Pancreas (tissue), 10 donors: ENCODE measurements at regions not wholly inside any gene's neighbourhood (a gene's known extent, or its start where the extent isn't known, plus 50 kb on each side); places are given as distances from the start of the nearest gene placed in this dataset.

ENCODE experiments used
- ATAC-seq, 4 donors: fragments of 200-7000 bp; cut with Tn5 transposase; one replicate each; pipeline versions ENCODE4 v1.8.0 to v1.9.1; 2020; ENCODE audit warnings: mild to moderate bottlenecking in 4 of 4, moderate library complexity in 4 of 4
- DNase-seq, 6 donors: peaks; one replicate each; pipeline ENCODE4 v3.0.0-alpha.2; 2020
- FAIRE-seq: peaks from 2 replicates; lab custom pipeline; 2012; peaks lifted over from hg19 to GRCh38; lab: Jason Lieb, UNC
- H3K27ac ChIP-seq, 4 donors: fragments of 200-600 bp; sonication (generic); 1 replicate in 3 of 4; 2 replicates in 1 of 4; pipeline versions ENCODE4 v1.5.0 to v1.8.0; 2020
- H3K27me3 ChIP-seq, 4 donors: fragments of 200-600 bp; one replicate each; pipeline ENCODE4 v1.8.0; 2021
- H3K36me3 ChIP-seq, 3 donors: fragments of 200-600 bp; sonication (generic) in 1 of 3; one replicate each; pipeline versions ENCODE4 v1.5.0 to v1.8.0; 2020 to 2021
- H3K4me1 ChIP-seq, 3 donors: fragments of 200-600 bp; one replicate each; pipeline ENCODE4 v1.8.0; 2021
- H3K4me3 ChIP-seq, 4 donors: fragments of 200-600 bp; sonication (generic) in 2 of 4; one replicate each; pipeline versions ENCODE4 v1.5.0 to v1.8.0; 2020 to 2021
- H3K9me3 ChIP-seq, 4 donors: fragments of 200-600 bp; one replicate each; pipeline ENCODE4 v1.8.0; 2021
- CTCF ChIP-seq, 4 donors: fragments of 200-600 bp; sonication (generic) in 3 of 4; IDR thresholded peaks; one replicate each; pipeline versions ENCODE4 v1.5.0 to v1.8.0; 2021; ENCODE audit warnings: antibody characterized with exemption in 4 of 4
- WGBS, 2 donors: extraction: QIAGEN DNeasy Blood & Tissue Kit; methylation state at CpG; one replicate each; pipeline ENCODE4 v1.1.7; 2013; 5-methylcytosine and 5-hydroxymethylcytosine counted together
- intact Hi-C, 3 donors: fragments of 100-400 bp; cut with DNase I; formaldehyde crosslinking; loops; one replicate each; pipeline versions ENCODE4 v1.11.1 to v1.14.2; 2022
- donor health status: healthy with polysubstance abuse.
- donor health status: DM: no; HTN: no; CAD: no; lungs with moderate emphysema.
- donor health status: DM: no; HTN: no; CAD: no.
- donor health status: control.
- donor health status: control.
- donor health status: Bipolar disorder and iron deficiency.
- donor health status: DM: yes; HTN: yes; CAD: no.
- donor health status: DM: no; HTN: no; CAD: no.
- donor health status: DM: no; HTN: no; CAD: no.
- donor health status: DM: yes; HTN: yes; CAD: no.

DNA sequence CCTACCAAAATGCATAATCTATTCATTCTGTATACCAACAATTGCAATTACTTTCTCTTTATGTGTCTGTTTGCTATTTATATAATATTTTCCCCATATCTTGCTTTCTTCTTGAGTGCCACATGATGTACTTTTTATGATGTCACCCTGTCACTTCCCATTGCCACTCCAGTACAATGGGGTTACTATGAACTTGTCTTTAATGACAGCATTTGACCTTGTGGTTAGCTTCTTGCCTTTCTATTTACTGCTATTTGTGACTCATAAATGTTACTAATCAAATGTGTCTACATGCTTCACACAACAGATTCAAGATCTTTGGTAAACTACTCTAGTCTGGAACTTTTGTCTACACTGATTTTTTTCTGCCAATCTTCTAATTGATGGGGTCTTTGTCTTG lies 486.3 kb downstream of the NR4A2 start:
- H3K9me3 ChIP-seq: no peaks in the 10 kb centered on the region
- H3K36me3 ChIP-seq: no peaks in the 10 kb centered on the region
- no peak for TF ChIP-seq CTCF (IDR thresholded peaks at IDR 0.05)
- no peak for DNase-seq
- no peaks in the 10 kb centered on the region for H3K27me3 ChIP-seq
- no peaks in the 10 kb centered on the region for H3K4me1 ChIP-seq
- no peak overlapping the region for H3K4me3 ChIP-seq
- no peak for ATAC-seq
- H3K27ac ChIP-seq: no peak overlapping the region
- intact Hi-C loops: no loop called here
- no peak for FAIRE-seq

- intact Hi-C loops: no loop called here
- no peak for DNase-seq
- WGBS, 2 donors: 70 to 79% methylated on average over 2 of the region's 2 CpGs
- Histone ChIP-seq H3K4me3 (no peak overlapping the region), H3K9me3 (no peaks in the 10 kb centered on the region), H3K36me3 (no peaks in the 10 kb centered on the region), H3K27me3 (no peaks in the 10 kb centered on the region), H3K4me1 (no peaks in the 10 kb centered on the region), H3K27ac (no peak overlapping the region)
- no peak for TF ChIP-seq CTCF (IDR thresholded peaks at IDR 0.05)
- no peak for FAIRE-seq
- ATAC-seq: no peak
Measured at GRCh38 chr2:155844461-155844860, 488.1 kb downstream of the NR4A2 start.

GRCh38 chr2:155842103-155842502 lies 490.4 kb downstream of the NR4A2 start:
- no peak overlapping the region for H3K4me3 ChIP-seq
- no peaks in the 10 kb centered on the region for H3K9me3 ChIP-seq
- DNase-seq (no peak), FAIRE-seq (no peak), ATAC-seq (no peak)
- no peaks in the 10 kb centered on the region for H3K36me3 ChIP-seq
- intact Hi-C loops: no loop called here
- no peaks in the 10 kb centered on the region for H3K4me1 ChIP-seq
- no peak for TF ChIP-seq CTCF (IDR thresholded peaks at IDR 0.05)
- 45 to 49% methylated on average over 6 of the region's 6 CpGs for WGBS, 2 donors
- no peak overlapping the region for H3K27ac ChIP-seq
- no peaks in the 10 kb centered on the region for H3K27me3 ChIP-seq

- Histone ChIP-seq H3K27me3 (no peaks in the 10 kb centered on the region), H3K4me3 (no peak overlapping the region), H3K27ac (no peak overlapping the region), H3K4me1 (no peaks in the 10 kb centered on the region), H3K9me3 (no peaks in the 10 kb centered on the region), H3K36me3 (no peaks in the 10 kb centered on the region)
- intact Hi-C loops: no loop called here
- FAIRE-seq (no peak), ATAC-seq (no peak), DNase-seq (no peak)
- TF ChIP-seq CTCF (IDR thresholded peaks at IDR 0.05): no peak
- 10 to 22% methylated on average over 3 of the region's 3 CpGs for WGBS, 2 donors
Measured at GRCh38 chr2:155841442-155841841, 491.1 kb downstream of the NR4A2 start.

DNA sequence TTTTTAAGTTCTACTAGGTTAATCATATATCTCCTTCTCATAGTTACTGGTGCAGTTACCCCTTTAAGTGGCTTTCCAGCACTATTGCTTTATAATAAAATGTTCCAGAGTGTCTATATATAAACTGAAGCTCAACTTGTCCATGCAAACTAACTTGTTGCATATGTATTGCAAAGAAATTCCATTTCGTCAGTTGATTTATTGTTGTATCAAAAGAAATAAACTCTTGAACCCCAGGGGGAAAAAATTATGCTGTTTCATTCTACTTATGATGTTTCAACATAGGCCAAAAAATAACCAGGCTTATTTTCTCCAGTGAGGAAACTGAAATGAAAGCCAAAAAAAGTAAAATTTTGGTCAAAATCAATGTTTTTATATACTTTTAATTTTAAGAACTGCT lies 491.9 kb downstream of the NR4A2 start:
- FAIRE-seq (no peak), ATAC-seq (no peak), DNase-seq (no peak)
- no peaks in the 10 kb centered on the region for H3K9me3 ChIP-seq
- no peaks in the 10 kb centered on the region for H3K4me1 ChIP-seq
- intact Hi-C loops: no loop called here
- TF ChIP-seq CTCF (IDR thresholded peaks at IDR 0.05): no peak
- H3K27me3 ChIP-seq: no peaks in the 10 kb centered on the region
- no peaks in the 10 kb centered on the region for H3K36me3 ChIP-seq
- H3K4me3 ChIP-seq: no peak overlapping the region
- WGBS, 2 donors: 44 to 54% methylated on average over 1 of the region's 1 CpG
- no peak overlapping the region for H3K27ac ChIP-seq
